ENCODE measurements at regions not wholly inside any gene's neighbourhood (a gene's known extent, or its start where the extent isn't known, plus 50 kb on each side); places are given as distances from the start of the nearest gene placed in this dataset.

GRCh38 chr2:75325594-75325993 is 126.3 kb upstream of the TACR1 start:
- Mint-ChIP-seq H3K4me1 (ENCODE audit: low read depth) (peaks cover 2% of the 10 kb centered on the region), H3K9me3 (no peaks in the 10 kb centered on the region), H3K27ac (no peak overlapping the region), H3K27me3 (peaks cover 3% of the 10 kb centered on the region), H3K36me3 (ENCODE audit: low read depth) (no peaks in the 10 kb centered on the region), H3K4me3 (no peak overlapping the region)
- no peak for DNase-seq

- no peak for DNase-seq
- no peak overlapping the region for H3K4me3 Mint-ChIP-seq
- peaks cover 3% of the 10 kb centered on the region for H3K27me3 Mint-ChIP-seq
- no peak overlapping the region for H3K27ac Mint-ChIP-seq
- H3K9me3 Mint-ChIP-seq, result no peaks in the 10 kb centered on the region
- no peaks in the 10 kb centered on the region for H3K36me3 Mint-ChIP-seq (ENCODE audit: low read depth)
- peaks cover 2% of the 10 kb centered on the region for H3K4me1 Mint-ChIP-seq (ENCODE audit: low read depth)
These were observed 125.6 kb upstream of the TACR1 start for GRCh38 chr2:75324861-75325284.

DNA sequence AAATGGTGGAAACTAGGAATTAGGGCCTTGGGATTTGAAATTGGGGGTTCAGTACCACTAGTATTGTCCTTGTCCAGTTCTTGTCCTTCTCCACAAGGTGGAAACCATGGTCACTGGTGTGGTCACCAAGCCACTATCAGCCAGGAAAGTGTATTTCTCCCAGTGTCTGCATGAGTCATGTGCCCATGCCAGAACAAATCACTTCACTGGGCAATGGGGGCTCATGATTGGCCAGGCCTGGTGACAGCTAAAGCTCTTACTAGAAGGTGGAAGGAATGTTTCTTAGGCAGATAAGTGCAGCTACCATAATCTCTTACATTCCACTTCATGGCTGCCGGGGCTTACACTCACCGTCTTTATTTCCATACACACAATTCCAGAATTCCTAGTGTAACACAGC is 124.8 kb upstream of the TACR1 start:
- Mint-ChIP-seq H3K36me3 (ENCODE audit: low read depth) (no peaks in the 10 kb centered on the region), H3K4me1 (ENCODE audit: low read depth) (peaks cover 2% of the 10 kb centered on the region), H3K9me3 (no peaks in the 10 kb centered on the region), H3K27me3 (peaks cover 3% of the 10 kb centered on the region), H3K4me3 (no peak overlapping the region), H3K27ac (no peak overlapping the region)
- DNase-seq, result no peak

DNA sequence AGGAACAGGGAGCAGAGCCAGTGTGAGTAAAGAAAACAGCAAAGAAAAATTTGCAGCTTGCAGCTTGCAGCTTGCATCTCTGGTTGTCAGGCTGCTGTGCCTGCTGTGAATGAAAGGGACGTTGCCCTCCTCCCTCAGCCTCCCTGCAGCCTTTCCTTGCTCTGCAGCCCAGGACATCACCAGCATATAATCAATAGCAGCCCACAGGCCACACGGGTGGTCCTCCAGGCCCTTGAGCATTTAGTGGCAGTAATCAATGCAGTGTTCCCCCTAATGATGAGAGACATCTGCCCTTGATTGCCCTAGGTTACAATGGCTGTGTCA is 122.2 kb upstream of the TACR1 start:
- DNase-seq, result no peak
- no peaks in the 10 kb centered on the region for H3K36me3 Mint-ChIP-seq (ENCODE audit: low read depth)
- H3K4me3 Mint-ChIP-seq, result no peak overlapping the region
- H3K27ac Mint-ChIP-seq, result no peak overlapping the region
- peaks cover 2% of the 10 kb centered on the region for H3K4me1 Mint-ChIP-seq (ENCODE audit: low read depth)
- no peaks in the 10 kb centered on the region for H3K9me3 Mint-ChIP-seq
- H3K27me3 Mint-ChIP-seq, result peaks cover 3% of the 10 kb centered on the region

- DNase-seq, result no peak
- H3K36me3 Mint-ChIP-seq (ENCODE audit: low read depth), result no peaks in the 10 kb centered on the region
- H3K27ac Mint-ChIP-seq, result no peak overlapping the region
- H3K4me1 Mint-ChIP-seq (ENCODE audit: low read depth), result peaks cover 2% of the 10 kb centered on the region
- no peak overlapping the region for H3K4me3 Mint-ChIP-seq
- H3K9me3 Mint-ChIP-seq, result no peaks in the 10 kb centered on the region
- peaks cover 3% of the 10 kb centered on the region for H3K27me3 Mint-ChIP-seq
These were observed 121.7 kb upstream of the TACR1 start for GRCh38 chr2:75320898-75321598.

DNA sequence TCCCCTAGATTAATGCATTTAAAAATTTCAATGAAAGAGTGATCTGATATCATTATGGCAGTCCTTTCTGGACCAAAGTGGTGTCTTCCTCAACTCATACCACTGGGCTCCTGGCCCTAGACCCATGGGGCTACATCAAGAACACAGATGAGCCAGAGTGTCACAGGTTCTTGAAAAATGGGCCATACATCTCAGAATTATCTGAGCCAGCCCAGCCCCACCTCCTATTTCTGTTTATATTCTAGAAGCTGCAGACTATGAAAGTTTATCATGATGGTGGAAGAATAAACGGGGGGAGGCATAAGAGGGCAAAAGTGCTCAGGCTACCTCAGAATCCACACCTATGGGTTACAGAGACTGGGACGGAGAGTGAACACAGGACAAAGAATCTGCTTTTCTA is 120.6 kb upstream of the TACR1 start:
- H3K27me3 Mint-ChIP-seq, result no peaks in the 10 kb centered on the region

DNA sequence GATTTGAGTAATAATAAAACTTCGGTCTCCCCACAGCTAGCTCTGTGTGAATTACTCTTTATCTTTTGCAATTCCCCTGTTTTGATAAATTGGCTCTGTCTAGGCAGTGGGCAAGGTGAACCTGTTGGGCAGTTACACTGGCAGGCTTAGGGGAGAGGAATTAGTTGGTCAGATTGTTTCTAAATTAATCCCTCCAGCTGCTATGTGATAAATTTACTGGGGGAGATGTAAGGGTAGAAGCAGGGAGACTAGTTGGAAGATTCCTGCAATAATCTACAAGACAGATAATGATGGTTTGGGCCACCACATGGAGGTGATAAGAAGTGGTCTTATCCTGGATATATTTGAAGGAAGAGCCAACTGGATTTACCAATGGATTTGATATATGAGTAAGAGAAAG is 118.5 kb upstream of the TACR1 start:
- no peaks in the 10 kb centered on the region for H3K4me1 Mint-ChIP-seq (ENCODE audit: low read depth)
- H3K4me3 Mint-ChIP-seq, result no peak overlapping the region
- H3K36me3 Mint-ChIP-seq (ENCODE audit: low read depth), result no peaks in the 10 kb centered on the region
- no peak overlapping the region for H3K27ac Mint-ChIP-seq
- no peaks in the 10 kb centered on the region for H3K27me3 Mint-ChIP-seq
- no peaks in the 10 kb centered on the region for H3K9me3 Mint-ChIP-seq
- DNase-seq, result no peak

More for the DNA sequence above, 120.6 kb upstream of the TACR1 start:
- no peak overlapping the region for H3K27ac Mint-ChIP-seq
- no peaks in the 10 kb centered on the region for H3K9me3 Mint-ChIP-seq
- no peak for DNase-seq
- no peak overlapping the region for H3K4me3 Mint-ChIP-seq
- no peaks in the 10 kb centered on the region for H3K36me3 Mint-ChIP-seq (ENCODE audit: low read depth)
- H3K4me1 Mint-ChIP-seq (ENCODE audit: low read depth), result no peaks in the 10 kb centered on the region

DNA sequence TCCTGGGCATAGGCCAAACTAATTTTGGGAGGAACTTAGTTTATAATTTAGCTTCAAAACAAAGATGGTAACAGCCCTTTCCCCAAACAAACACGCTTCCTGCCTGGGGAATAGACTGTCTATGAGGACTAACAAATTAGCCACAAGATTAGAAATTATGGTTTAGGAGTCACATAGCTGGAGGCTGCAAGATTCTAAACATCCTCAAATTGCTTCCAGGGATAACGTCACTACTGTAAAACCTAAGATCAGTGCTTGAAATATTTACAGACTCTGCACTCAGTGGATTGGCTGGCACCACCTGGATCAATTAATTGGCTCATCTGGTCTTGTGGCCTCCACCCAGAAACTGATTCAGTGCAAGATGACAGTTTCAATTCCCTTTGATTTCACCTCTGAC is 118.0 kb upstream of the TACR1 start:
- no peaks in the 10 kb centered on the region for H3K27me3 Mint-ChIP-seq
- H3K27ac Mint-ChIP-seq, result no peak overlapping the region
- no peaks in the 10 kb centered on the region for H3K36me3 Mint-ChIP-seq (ENCODE audit: low read depth)
- no peaks in the 10 kb centered on the region for H3K9me3 Mint-ChIP-seq
- H3K4me3 Mint-ChIP-seq, result no peak overlapping the region
- H3K4me1 Mint-ChIP-seq (ENCODE audit: low read depth), result no peaks in the 10 kb centered on the region
- DNase-seq, result no peak

GRCh38 chr2:75315436-75315835 is 116.1 kb upstream of the TACR1 start:
- no peaks in the 10 kb centered on the region for H3K27me3 Mint-ChIP-seq
- DNase-seq, result no peak
- H3K9me3 Mint-ChIP-seq, result no peaks in the 10 kb centered on the region
- no peak overlapping the region for H3K27ac Mint-ChIP-seq
- no peaks in the 10 kb centered on the region for H3K4me1 Mint-ChIP-seq (ENCODE audit: low read depth)
- no peak overlapping the region for H3K4me3 Mint-ChIP-seq
- H3K36me3 Mint-ChIP-seq (ENCODE audit: low read depth), result no peaks in the 10 kb centered on the region

DNA sequence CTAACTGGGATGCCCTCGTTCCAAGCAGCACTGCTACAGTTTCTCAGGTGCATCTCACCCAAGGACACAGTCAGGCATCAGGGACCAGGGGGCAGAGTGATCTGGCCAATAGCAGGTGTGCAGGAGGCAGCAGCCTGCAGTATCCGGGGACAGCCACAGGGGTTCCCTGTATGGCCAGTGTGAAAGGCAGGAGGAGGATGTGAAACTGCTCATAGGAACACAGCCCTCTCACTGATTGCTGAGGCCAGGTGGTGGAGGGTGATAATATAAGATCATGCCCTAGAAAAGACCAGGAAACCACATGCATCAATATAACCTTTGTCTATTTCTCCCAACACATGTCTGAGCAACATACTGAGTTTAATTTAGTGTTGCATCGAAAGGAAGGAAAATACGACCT is 112.7 kb upstream of the TACR1 start:
- Mint-ChIP-seq H3K4me1 (ENCODE audit: low read depth) (no peaks in the 10 kb centered on the region), H3K36me3 (ENCODE audit: low read depth) (peaks cover 2% of the 10 kb centered on the region), H3K9me3 (no peaks in the 10 kb centered on the region), H3K27ac (no peak overlapping the region), H3K4me3 (no peak overlapping the region), H3K27me3 (no peaks in the 10 kb centered on the region)
- no peak for DNase-seq

- H3K4me3 Mint-ChIP-seq, result no peak overlapping the region
- H3K36me3 Mint-ChIP-seq (ENCODE audit: low read depth), result peaks cover 2% of the 10 kb centered on the region
- H3K9me3 Mint-ChIP-seq, result no peaks in the 10 kb centered on the region
- no peaks in the 10 kb centered on the region for H3K27me3 Mint-ChIP-seq
- H3K4me1 Mint-ChIP-seq (ENCODE audit: low read depth), result no peaks in the 10 kb centered on the region
- H3K27ac Mint-ChIP-seq, result no peak overlapping the region
- DNase-seq, result no peak
These were observed 112.2 kb upstream of the TACR1 start for GRCh38 chr2:75311521-75311920.

DNA sequence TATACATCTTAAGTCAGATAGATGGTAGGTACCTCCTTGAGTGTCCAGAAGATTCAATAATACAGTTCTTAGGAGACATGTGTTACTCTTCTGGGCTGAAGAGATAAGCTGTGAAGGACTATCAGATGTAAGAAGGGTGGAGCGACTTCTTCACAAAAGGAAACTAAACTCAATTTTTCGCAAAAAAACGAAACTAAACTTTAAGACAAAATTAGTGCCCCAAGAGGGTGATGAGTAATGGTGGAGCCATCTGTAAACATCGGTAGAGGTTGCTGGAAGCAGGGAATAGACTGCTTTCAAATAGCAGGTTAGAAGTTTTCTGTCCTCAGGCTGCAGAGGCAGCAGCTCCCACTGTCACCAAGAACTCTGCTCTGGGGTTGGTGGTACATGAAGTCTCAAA is 111.6 kb upstream of the TACR1 start:
- H3K27ac Mint-ChIP-seq, result no peak overlapping the region
- H3K4me3 Mint-ChIP-seq, result no peak overlapping the region
- no peaks in the 10 kb centered on the region for H3K4me1 Mint-ChIP-seq (ENCODE audit: low read depth)
- H3K36me3 Mint-ChIP-seq (ENCODE audit: low read depth), result peaks cover 4% of the 10 kb centered on the region
- DNase-seq, result no peak
- no peaks in the 10 kb centered on the region for H3K9me3 Mint-ChIP-seq
- H3K27me3 Mint-ChIP-seq, result no peaks in the 10 kb centered on the region

- no peak overlapping the region for H3K27ac Mint-ChIP-seq
- H3K9me3 Mint-ChIP-seq, result no peaks in the 10 kb centered on the region
- no peaks in the 10 kb centered on the region for H3K4me1 Mint-ChIP-seq (ENCODE audit: low read depth)
- H3K36me3 Mint-ChIP-seq (ENCODE audit: low read depth), result peaks cover 4% of the 10 kb centered on the region
- no peak overlapping the region for H3K4me3 Mint-ChIP-seq
- no peak for DNase-seq
- no peaks in the 10 kb centered on the region for H3K27me3 Mint-ChIP-seq
These were observed 110.5 kb upstream of the TACR1 start for GRCh38 chr2:75309596-75310463.

GRCh38 chr2:75303227-75303626 is 103.9 kb upstream of the TACR1 start:
- H3K36me3 Mint-ChIP-seq (ENCODE audit: low read depth), result peaks cover 12% of the 10 kb centered on the region
- no peak overlapping the region for H3K4me3 Mint-ChIP-seq
- H3K9me3 Mint-ChIP-seq, result peaks cover 18% of the 10 kb centered on the region
- H3K4me1 Mint-ChIP-seq (ENCODE audit: low read depth), result no peaks in the 10 kb centered on the region
- H3K27me3 Mint-ChIP-seq, result no peaks in the 10 kb centered on the region
- H3K27ac Mint-ChIP-seq, result no peak overlapping the region
- no peak for DNase-seq

DNA sequence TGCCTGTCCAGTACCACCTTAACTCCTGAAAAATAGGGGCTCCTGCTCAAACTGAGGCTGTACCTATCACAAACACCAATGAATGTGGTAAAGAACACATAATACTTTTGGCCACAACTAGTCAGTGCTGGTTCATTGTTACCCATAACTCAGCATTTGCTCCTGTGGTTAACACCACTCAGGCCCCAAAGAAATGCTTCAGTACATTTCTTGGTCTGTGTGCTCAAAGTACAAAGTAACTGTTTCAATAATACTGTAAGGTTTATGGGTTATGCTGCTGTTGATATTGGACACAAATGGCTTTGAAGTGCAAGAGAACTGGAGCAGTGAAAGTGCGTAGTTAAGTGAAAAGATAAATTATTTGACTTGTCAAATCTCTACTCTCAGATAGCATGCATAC is 95.0 kb upstream of the TACR1 start:
- H3K4me3 Mint-ChIP-seq, result no peak overlapping the region

More for the DNA sequence above, 95.0 kb upstream of the TACR1 start:
- Mint-ChIP-seq H3K9me3 (peaks cover 6% of the 10 kb centered on the region), H3K36me3 (ENCODE audit: low read depth) (no peaks in the 10 kb centered on the region), H3K27ac (no peak overlapping the region), H3K4me1 (ENCODE audit: low read depth) (no peaks in the 10 kb centered on the region), H3K27me3 (no peaks in the 10 kb centered on the region)
- no peak for DNase-seq

All from activated T-cell treated with anti-CD3 and anti-CD28 coated beads, Interleukin-2, amount 50 U/mL, for 24 hours (primary cell).